CD8-positive, alpha-beta memory T cell (primary cell): ENCODE measurements at regions not wholly inside any gene's neighbourhood (a gene's known extent, or its start where the extent isn't known, plus 50 kb on each side); places are given as distances from the start of the nearest gene placed in this dataset.

Experiments
- CTCF ChIA-PET: fragments of 350-600 bp; sonication (Branson Sonifier 250); formaldehyde crosslinking; loops from one replicate; lab custom pipeline; 2021; ENCODE audit warnings: antibody characterized with exemption; lab: Charles Lee
- POLR2A ChIA-PET: fragments of 350-600 bp; sonication (Branson Sonifier 250); formaldehyde crosslinking; loops from one replicate; lab custom pipeline; 2021; ENCODE audit warnings: antibody characterized with exemption; lab: Charles Lee
- DNase-seq, 5 donors: peaks; one replicate each; pipeline versions ENCODE4 v3.0.0 to v3.0.0-alpha.2; 2020 to 2022; ENCODE audit warnings: mixed read lengths in 1 of 5
- H3K27ac ChIP-seq: one replicate; pipeline ENCODE4 v1.7.0; 2013; ENCODE audit warnings: low read depth, mild to moderate bottlenecking, low read length, moderate library complexity
- H3K27me3 ChIP-seq: 2 replicates; pipeline ENCODE4 v1.7.0; 2013; ENCODE audit warnings: low read length, mild to moderate bottlenecking; ENCODE audit not compliant: insufficient read depth, poor library complexity, severe bottlenecking
- H3K36me3 ChIP-seq: 2 replicates; pipeline ENCODE4 v1.7.0; 2013; ENCODE audit warnings: mild to moderate bottlenecking, low read length, moderate library complexity; ENCODE audit not compliant: insufficient read depth
- H3K4me1 ChIP-seq: 2 replicates; pipeline ENCODE4 v1.7.0; 2013; ENCODE audit warnings: mild to moderate bottlenecking, low read length, moderate library complexity; ENCODE audit not compliant: insufficient read depth
- H3K4me3 ChIP-seq: 2 replicates; pipeline ENCODE4 v1.7.0; 2013; ENCODE audit warnings: mild to moderate bottlenecking, low read length
- H3K9me3 ChIP-seq: 2 replicates; pipeline ENCODE4 v1.7.0; 2013; ENCODE audit warnings: mild to moderate bottlenecking, low read length
- H3K27ac Mint-ChIP-seq, 8 donors: one replicate each; pipeline ENCODE4 v1.8.0; 2020 to 2021; ENCODE audit warnings: mixed read lengths in 8 of 8, mild to moderate bottlenecking in 6 of 8, inconsistent platforms in 3 of 8, moderate library complexity in 3 of 8
- H3K27me3 Mint-ChIP-seq, 2 donors: one replicate each; pipeline ENCODE4 v1.8.0; 2020 to 2021; ENCODE audit warnings: mixed read lengths in 2 of 2, mild to moderate bottlenecking in 1 of 2, moderate library complexity in 1 of 2
- H3K36me3 Mint-ChIP-seq, 3 donors: one replicate each; pipeline ENCODE4 v1.8.0; 2020 to 2021; ENCODE audit warnings: mixed read lengths in 3 of 3, inconsistent platforms in 1 of 3, mild to moderate bottlenecking in 1 of 3
- H3K4me1 Mint-ChIP-seq, 3 donors: one replicate each; pipeline ENCODE4 v1.8.0; 2020 to 2021; ENCODE audit warnings: mixed read lengths in 3 of 3, inconsistent platforms in 1 of 3, mild to moderate bottlenecking in 1 of 3
- H3K4me3 Mint-ChIP-seq, 7 donors: one replicate each; pipeline ENCODE4 v1.8.0; 2020 to 2021; ENCODE audit warnings: mixed read lengths in 7 of 7, mild to moderate bottlenecking in 6 of 7, moderate library complexity in 4 of 7, inconsistent platforms in 2 of 7
- H3K9me3 Mint-ChIP-seq, 5 donors: one replicate each; pipeline ENCODE4 v1.8.0; 2020 to 2022; ENCODE audit warnings: mixed read lengths in 5 of 5, mild to moderate bottlenecking in 3 of 5, moderate library complexity in 2 of 5, inconsistent platforms in 1 of 5

DNA sequence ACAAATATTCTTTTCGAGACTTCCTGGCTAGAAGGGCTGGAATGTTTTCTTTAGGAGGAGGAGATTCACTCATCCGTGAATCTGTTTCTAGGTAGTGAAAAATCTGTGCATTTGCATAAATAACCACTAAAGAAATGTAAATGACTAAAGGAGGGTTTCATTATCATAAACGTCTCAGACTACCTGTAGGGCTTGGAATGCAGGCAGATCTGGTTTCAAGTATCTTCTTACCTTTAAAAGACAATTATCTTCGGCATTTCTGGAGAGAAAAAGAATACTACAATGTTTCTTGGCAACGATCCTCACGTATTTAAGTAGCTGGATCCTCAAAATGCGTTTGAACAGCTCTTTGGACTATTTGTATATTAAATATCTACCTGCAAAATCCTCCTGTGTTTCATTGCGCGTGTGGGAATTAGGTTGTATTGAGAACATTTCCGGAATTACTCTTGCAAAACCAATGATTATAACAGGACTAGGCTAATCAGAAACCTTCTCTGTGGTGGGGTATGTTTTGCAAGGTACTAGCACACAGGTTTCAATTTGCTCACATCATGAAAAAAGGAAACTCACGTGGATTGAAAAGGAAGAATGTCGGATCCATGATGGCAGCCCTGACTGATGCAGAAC is 291.1 kb upstream of the ARGLU1 start:
- Mint-ChIP-seq H3K36me3 (no peaks in the 10 kb centered on the region), H3K4me1 (no peaks in the 10 kb centered on the region), H3K4me3 (no peak overlapping the region), H3K9me3 (peaks cover 0 to 2% (median 2%) of the 10 kb centered on the region in 5 donors), H3K27me3 (no peaks in the 10 kb centered on the region), H3K27ac (no peak overlapping the region)
- Histone ChIP-seq H3K36me3 (no peaks in the 10 kb centered on the region), H3K4me3 (no peak overlapping the region), H3K27me3 (no peaks in the 10 kb centered on the region), H3K4me1 (no peaks in the 10 kb centered on the region), H3K27ac (no peak overlapping the region), H3K9me3 (no peaks in the 10 kb centered on the region)
- DNase-seq = no peak
- ChIA-PET POLR2A (no interaction called here), CTCF (no interaction called here)

DNA sequence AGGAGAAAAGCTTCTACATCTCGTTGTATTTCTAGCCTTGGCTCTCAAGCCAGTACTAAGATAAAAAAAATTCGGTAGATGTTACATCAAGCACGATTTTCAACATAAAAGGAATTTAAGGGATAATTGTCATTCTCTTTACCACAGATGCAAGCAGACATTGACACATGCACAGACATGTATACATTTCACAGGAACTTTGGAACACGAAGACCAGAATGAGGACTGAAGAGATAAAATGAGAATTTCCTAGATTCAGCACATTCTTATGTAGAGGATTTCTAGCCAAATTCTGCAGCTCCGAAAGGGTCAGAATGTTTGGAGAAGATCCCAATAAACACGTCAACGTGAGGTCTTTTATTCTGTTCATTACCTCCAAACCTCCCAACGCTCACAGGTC is 284.5 kb upstream of the ARGLU1 start:
- ChIA-PET POLR2A (no interaction called here), CTCF (no interaction called here)
- no peaks in the 10 kb centered on the region for H3K9me3 ChIP-seq
- no peaks in the 10 kb centered on the region for H3K27me3 Mint-ChIP-seq
- H3K27me3 ChIP-seq = no peaks in the 10 kb centered on the region
- H3K27ac ChIP-seq = no peak overlapping the region
- H3K4me1 Mint-ChIP-seq = no peaks in the 10 kb centered on the region
- no peaks in the 10 kb centered on the region for H3K36me3 Mint-ChIP-seq
- no peaks in the 10 kb centered on the region for H3K36me3 ChIP-seq
- peaks cover 0 to 4% (median 0%) of the 10 kb centered on the region in 5 donors for H3K9me3 Mint-ChIP-seq
- no peak overlapping the region for H3K27ac Mint-ChIP-seq
- no peak for DNase-seq
- no peaks in the 10 kb centered on the region for H3K4me1 ChIP-seq
- no peak overlapping the region for H3K4me3 ChIP-seq
- H3K4me3 Mint-ChIP-seq = no peak overlapping the region

DNA sequence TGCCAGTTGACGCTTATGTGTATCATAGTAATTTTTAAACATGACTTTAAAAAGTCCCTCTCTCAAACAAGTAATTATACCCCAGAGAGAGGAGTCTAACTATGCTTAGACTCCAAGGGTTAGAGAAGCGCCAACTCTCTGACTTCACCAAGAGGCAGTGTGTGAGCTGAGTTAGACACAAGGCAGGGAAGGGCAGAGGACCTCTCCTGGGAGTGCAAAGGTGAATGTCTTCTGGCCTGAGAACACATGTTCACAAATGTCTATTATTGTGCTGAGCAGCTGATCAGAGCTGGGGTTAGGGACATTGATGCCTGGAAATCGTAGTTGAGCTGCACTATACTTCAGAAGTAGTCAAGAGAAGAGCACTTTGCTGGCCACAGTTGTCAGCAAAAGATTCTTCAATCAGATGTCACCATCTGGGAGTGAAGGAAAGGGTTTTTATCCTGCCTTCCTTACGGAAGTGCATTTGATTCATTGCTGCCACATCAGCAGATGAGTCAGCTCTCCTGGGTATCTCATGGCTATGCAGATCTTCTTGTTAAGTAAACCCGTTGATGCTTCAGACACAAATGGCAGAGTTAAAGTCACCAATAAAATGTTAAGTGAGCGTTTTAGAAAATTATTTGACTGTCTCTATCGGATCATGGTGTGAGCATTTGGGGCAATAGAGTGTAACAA is 283.2 kb upstream of the ARGLU1 start:
- H3K27me3 Mint-ChIP-seq = no peaks in the 10 kb centered on the region
- DNase-seq = no peak
- CTCF ChIA-PET = interaction anchor here (0.9 kb wide), 1 partner anchor 27 kb away, joined by 3 read pairs; no protein-coding TSS in a partner anchor
- H3K27me3 ChIP-seq = no peaks in the 10 kb centered on the region
- H3K4me3 Mint-ChIP-seq = no peak overlapping the region
- H3K4me3 ChIP-seq = no peak overlapping the region
- no peaks in the 10 kb centered on the region for H3K4me1 ChIP-seq
- H3K36me3 ChIP-seq = no peaks in the 10 kb centered on the region
- H3K9me3 Mint-ChIP-seq = peaks cover 0 to 6% (median 0%) of the 10 kb centered on the region in 5 donors
- H3K36me3 Mint-ChIP-seq = no peaks in the 10 kb centered on the region
- H3K4me1 Mint-ChIP-seq = no peaks in the 10 kb centered on the region
- H3K27ac Mint-ChIP-seq = no peak overlapping the region
- H3K9me3 ChIP-seq = no peaks in the 10 kb centered on the region
- no peak overlapping the region for H3K27ac ChIP-seq
- POLR2A ChIA-PET = no interaction called here

DNA sequence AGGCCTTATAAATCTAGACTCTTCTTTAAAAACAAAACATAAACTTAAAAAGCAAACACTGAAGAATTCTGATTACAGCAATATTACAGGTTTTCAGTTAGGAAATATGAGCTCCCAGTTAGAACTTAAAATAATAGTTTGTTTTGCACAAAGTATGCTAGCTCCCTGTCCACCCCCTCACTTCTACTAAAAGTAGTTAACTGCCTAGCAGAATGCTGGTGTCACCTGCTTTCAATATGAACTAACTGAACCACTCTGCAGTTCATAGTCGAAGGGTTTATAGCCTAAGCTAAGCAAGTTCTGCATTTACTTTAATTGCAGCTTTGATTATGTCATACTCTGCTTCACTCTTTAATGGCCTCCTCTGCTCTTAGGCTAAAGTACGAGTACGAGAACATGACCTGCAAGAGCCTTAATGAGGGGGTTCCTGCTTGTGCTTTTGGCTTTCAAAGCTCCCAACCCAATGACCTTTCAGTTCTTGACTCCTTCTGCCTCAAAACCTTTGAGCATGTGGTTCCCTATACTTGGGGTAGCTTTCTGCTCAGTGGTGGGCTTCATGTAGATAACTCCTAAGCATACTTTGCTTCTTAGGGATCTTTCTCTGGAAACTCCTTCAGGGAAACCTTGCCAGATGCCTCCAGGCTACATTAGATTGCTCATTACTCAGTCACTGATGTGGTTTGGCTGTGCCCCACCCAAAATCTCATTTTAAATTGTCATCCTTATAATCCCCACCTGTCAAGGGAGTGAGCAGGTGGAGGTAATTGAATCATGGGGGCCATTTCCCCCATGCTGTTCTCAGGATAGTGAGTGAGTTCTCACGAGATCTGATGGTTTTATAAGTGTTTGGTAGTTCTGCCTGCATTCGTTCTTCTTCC is 278.9 kb upstream of the ARGLU1 start:
- CTCF ChIA-PET = no interaction called here
- no peak overlapping the region for H3K27ac Mint-ChIP-seq
- no peaks in the 10 kb centered on the region for H3K27me3 Mint-ChIP-seq
- DNase-seq = no peak
- Histone ChIP-seq H3K9me3 (no peaks in the 10 kb centered on the region), H3K27ac (no peak overlapping the region), H3K4me3 (no peak overlapping the region), H3K36me3 (no peaks in the 10 kb centered on the region), H3K27me3 (no peaks in the 10 kb centered on the region), H3K4me1 (no peaks in the 10 kb centered on the region)
- POLR2A ChIA-PET = no interaction called here
- H3K4me1 Mint-ChIP-seq = no peaks in the 10 kb centered on the region
- no peaks in the 10 kb centered on the region for H3K36me3 Mint-ChIP-seq
- H3K9me3 Mint-ChIP-seq = peaks cover 0 to 5% (median 0%) of the 10 kb centered on the region in 5 donors
- no peak overlapping the region for H3K4me3 Mint-ChIP-seq

DNA sequence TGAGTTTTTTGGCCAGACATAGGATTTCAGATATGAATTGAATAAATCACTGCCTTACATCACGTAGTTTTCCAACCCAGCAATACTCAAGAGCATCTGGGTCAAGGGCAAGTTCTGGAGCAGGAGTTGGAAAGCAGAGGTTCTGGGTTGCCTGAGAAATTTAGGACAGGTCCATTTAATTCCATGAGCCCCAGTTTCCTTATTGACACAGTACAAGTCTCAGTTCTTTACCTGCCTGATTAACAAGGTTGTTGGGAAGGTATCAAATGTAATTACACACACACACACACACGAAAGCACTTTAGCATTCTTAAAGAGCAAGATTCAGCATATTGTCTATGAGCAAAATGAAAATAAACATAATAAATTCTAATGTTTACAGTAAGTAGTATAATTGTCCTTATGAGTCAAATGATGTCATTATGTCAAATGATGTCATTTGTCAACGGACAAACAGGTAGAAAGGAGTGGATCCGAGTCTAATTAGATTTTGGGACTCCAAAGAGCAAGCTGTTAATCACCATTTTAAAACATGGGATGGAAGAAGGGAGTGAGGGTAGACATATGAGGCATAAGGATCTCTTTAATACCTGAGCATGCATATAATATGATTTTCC is 268.4 kb upstream of the ARGLU1 start:
- ChIA-PET POLR2A (no interaction called here), CTCF (no interaction called here)
- H3K36me3 ChIP-seq = no peaks in the 10 kb centered on the region
- no peaks in the 10 kb centered on the region for H3K4me1 Mint-ChIP-seq
- H3K9me3 ChIP-seq = no peaks in the 10 kb centered on the region
- no peak overlapping the region for H3K27ac Mint-ChIP-seq
- H3K4me1 ChIP-seq = no peaks in the 10 kb centered on the region
- no peaks in the 10 kb centered on the region for H3K27me3 Mint-ChIP-seq
- H3K4me3 ChIP-seq = no peak overlapping the region
- no peaks in the 10 kb centered on the region for H3K27me3 ChIP-seq
- peaks cover 0 to 4% (median 0%) of the 10 kb centered on the region in 5 donors for H3K9me3 Mint-ChIP-seq
- DNase-seq = no peak
- no peak overlapping the region for H3K27ac ChIP-seq
- H3K4me3 Mint-ChIP-seq = no peak overlapping the region
- no peaks in the 10 kb centered on the region for H3K36me3 Mint-ChIP-seq

DNA sequence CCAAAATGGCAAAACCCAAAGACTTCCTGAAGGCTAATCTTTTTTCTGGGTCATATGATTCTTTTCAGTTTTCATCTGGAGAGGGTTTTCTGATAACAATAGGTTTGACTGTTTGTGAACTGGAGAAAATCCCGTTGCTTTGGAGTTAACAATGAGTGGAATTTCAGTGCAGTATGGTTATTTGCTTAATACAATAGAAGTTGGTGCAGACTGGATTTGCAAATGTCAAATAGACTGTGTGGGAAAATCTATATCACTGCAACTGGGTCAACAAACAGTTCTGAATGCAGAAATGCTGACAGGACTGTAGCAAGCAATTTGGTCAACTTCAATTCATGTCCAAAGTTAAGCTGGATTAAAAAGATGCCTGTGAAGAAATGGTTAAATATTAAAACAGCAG is 267.5 kb upstream of the ARGLU1 start:
- Histone ChIP-seq H3K36me3 (no peaks in the 10 kb centered on the region), H3K27ac (no peak overlapping the region), H3K9me3 (no peaks in the 10 kb centered on the region), H3K4me3 (no peak overlapping the region), H3K27me3 (no peaks in the 10 kb centered on the region), H3K4me1 (no peaks in the 10 kb centered on the region)
- Mint-ChIP-seq H3K4me1 (no peaks in the 10 kb centered on the region), H3K36me3 (no peaks in the 10 kb centered on the region), H3K27ac (no peak overlapping the region), H3K4me3 (no peak overlapping the region), H3K9me3 (peaks cover 0 to 4% (median 0%) of the 10 kb centered on the region in 5 donors), H3K27me3 (no peaks in the 10 kb centered on the region)
- CTCF ChIA-PET = no interaction called here
- POLR2A ChIA-PET = no interaction called here
- no peak for DNase-seq

DNA sequence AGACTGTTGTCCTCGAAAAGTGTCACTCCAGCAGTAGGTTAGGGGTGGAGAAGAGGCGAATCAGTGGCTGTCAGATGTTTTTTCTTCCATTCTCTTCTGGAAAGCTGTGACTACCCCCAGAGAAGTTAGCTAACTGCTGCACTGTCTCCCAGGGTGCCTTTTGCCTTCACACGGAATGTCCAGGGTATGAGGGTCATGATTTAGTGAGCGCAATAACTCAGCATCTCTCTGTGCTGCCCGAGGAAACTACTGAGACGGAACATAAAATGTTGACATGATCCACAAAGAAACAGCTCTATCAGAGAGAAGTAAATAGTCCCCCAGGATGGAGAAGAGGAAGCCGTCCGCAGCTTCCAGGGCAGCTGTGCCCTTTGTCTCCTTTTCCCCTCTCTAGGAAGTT is 254.0 kb upstream of the ARGLU1 start:
- POLR2A ChIA-PET = no interaction called here
- H3K4me3 Mint-ChIP-seq = no peak overlapping the region
- no peaks in the 10 kb centered on the region for H3K4me1 ChIP-seq
- no peak for DNase-seq
- no peak overlapping the region for H3K27ac ChIP-seq
- H3K27me3 Mint-ChIP-seq = peaks cover 0 to 1% of the 10 kb centered on the region in 2 donors
- H3K9me3 ChIP-seq = no peaks in the 10 kb centered on the region
- H3K9me3 Mint-ChIP-seq = peaks cover 0 to 12% (median 3%) of the 10 kb centered on the region in 5 donors
- H3K27me3 ChIP-seq = no peaks in the 10 kb centered on the region
- CTCF ChIA-PET = no interaction called here
- no peak overlapping the region for H3K27ac Mint-ChIP-seq
- H3K4me3 ChIP-seq = no peak overlapping the region
- H3K36me3 ChIP-seq = no peaks in the 10 kb centered on the region
- H3K4me1 Mint-ChIP-seq = no peaks in the 10 kb centered on the region
- H3K36me3 Mint-ChIP-seq = no peaks in the 10 kb centered on the region
